Neural cell (in vitro differentiated cells): ENCODE measurements at regions not wholly inside any gene's neighbourhood (a gene's known extent, or its start where the extent isn't known, plus 50 kb on each side); places are given as distances from the start of the nearest gene placed in this dataset.

Experiments used
- EP300 ChIP-seq: fragments of 450-650 bp; conservative IDR thresholded peaks from 2 replicates; pipeline ENCODE4 v1.6.1; 2014; ENCODE audit warnings: antibody characterized with exemption, mild to moderate bottlenecking, moderate library complexity; ENCODE audit not compliant: poor library complexity, severe bottlenecking
- EZH2 ChIP-seq: fragments of 200-600, 300-800 bp; shearing (Covaris generic), sonication (generic); IDR thresholded peaks from 2 replicates; pipeline ENCODE4 v1.6.1; 2014; ENCODE audit warnings: antibody characterized with exemption, low read length, borderline replicate concordance, mild to moderate bottlenecking; ENCODE audit not compliant: insufficient read depth, poor library complexity, severe bottlenecking
- MXI1 ChIP-seq: fragments of 450-650 bp; conservative IDR thresholded peaks from 2 replicates; pipeline ENCODE4 v1.6.1; 2014; ENCODE audit warnings: antibody characterized with exemption, mild to moderate bottlenecking; ENCODE audit not compliant: poor library complexity, severe bottlenecking
- POLR2AphosphoS5 ChIP-seq: IDR thresholded peaks from 2 replicates; pipeline ENCODE4 v1.6.1; 2012
- RAD21 ChIP-seq: fragments of 450-650 bp; conservative IDR thresholded peaks from 2 replicates; pipeline ENCODE4 v1.6.1; 2014; ENCODE audit warnings: antibody characterized with exemption, mild to moderate bottlenecking, moderate library complexity
- SMC3 ChIP-seq: fragments of 450-650 bp; conservative IDR thresholded peaks from 2 replicates; pipeline ENCODE4 v1.6.1; 2014; ENCODE audit warnings: antibody characterized with exemption, mild to moderate bottlenecking, moderate library complexity; ENCODE audit not compliant: poor library complexity
- TAF1 ChIP-seq: IDR thresholded peaks from 2 replicates; pipeline ENCODE4 v1.6.1; 2012; ENCODE audit warnings: low read depth
- TF ChIP-seq, protein P1 (sequence below): fragments of 450-650 bp; IDR thresholded peaks from 2 replicates; pipeline ENCODE4 v1.5.1; 2014; ENCODE audit warnings: antibody characterized with exemption, mild to moderate bottlenecking, moderate library complexity; ENCODE audit not compliant: poor library complexity, severe bottlenecking

DNA sequence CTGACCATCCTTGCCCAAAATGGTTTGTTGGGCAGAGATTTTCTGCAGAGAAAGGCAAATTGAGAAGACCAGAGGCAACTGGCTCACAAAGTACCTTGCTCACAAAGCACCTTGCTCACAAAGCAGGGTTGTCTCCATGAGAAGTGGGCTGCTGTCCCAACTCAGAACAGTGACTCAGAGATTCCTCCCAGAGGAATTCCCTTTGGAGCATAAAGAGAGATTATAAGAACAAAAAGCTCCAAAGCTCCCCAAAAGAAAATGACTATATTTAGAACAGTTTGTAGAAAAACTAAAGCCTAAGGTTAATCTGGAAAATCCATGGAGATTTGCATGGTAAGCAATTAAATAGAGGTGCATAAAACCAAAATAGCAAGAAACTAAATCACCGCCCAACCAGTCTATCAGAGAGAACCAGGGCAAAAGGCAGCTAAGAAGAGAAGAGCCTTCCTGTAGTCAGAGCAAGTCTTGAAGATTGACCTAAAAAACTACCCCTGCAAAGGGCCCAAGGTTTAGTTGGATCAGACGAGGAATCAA, 731.4 kb downstream of the FAT4 start:
- TF ChIP-seq, protein P1, sequence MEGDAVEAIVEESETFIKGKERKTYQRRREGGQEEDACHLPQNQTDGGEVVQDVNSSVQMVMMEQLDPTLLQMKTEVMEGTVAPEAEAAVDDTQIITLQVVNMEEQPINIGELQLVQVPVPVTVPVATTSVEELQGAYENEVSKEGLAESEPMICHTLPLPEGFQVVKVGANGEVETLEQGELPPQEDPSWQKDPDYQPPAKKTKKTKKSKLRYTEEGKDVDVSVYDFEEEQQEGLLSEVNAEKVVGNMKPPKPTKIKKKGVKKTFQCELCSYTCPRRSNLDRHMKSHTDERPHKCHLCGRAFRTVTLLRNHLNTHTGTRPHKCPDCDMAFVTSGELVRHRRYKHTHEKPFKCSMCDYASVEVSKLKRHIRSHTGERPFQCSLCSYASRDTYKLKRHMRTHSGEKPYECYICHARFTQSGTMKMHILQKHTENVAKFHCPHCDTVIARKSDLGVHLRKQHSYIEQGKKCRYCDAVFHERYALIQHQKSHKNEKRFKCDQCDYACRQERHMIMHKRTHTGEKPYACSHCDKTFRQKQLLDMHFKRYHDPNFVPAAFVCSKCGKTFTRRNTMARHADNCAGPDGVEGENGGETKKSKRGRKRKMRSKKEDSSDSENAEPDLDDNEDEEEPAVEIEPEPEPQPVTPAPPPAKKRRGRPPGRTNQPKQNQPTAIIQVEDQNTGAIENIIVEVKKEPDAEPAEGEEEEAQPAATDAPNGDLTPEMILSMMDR: no peak
- TF ChIP-seq SMC3 (no peak), EZH2 (no peak), POLR2AphosphoS5 (no peak), EP300 (no peak), TAF1 (no peak), RAD21 (no peak), MXI1 (no peak)
